22Rv1 (cell line): ENCODE measurements at regions not wholly inside any gene's neighbourhood (a gene's known extent, or its start where the extent isn't known, plus 50 kb on each side); places are given as distances from the start of the nearest gene placed in this dataset.

Experiments
- H3K27ac ChIP-seq: fragments of 450-650 bp; 2 replicates; pipeline ENCODE4 v1.5.1; 2017
- CTCF ChIP-seq: fragments of 450-650 bp; IDR thresholded peaks from 2 replicates; pipeline ENCODE4 v1.5.1; 2017; ENCODE audit warnings: mild to moderate bottlenecking
- ZFX ChIP-seq: fragments of 450-650 bp; IDR thresholded peaks from 2 replicates; pipeline ENCODE4 v1.6.1; 2017; ENCODE audit warnings: antibody characterized with exemption, borderline replicate concordance

GRCh38 chr14:56959869-56960268 is 149.6 kb upstream of the OTX2 start:
- TF ChIP-seq ZFX = no peak
- no peak for TF ChIP-seq CTCF
- H3K27ac ChIP-seq = no peak overlapping the region

GRCh38 chr14:56959121-56959520 is 148.8 kb upstream of the OTX2 start:
- no peak overlapping the region for H3K27ac ChIP-seq
- TF ChIP-seq ZFX (no peak), CTCF (no peak)

GRCh38 chr14:56956182-56956581 is 145.9 kb upstream of the OTX2 start:
- H3K27ac ChIP-seq = no peak overlapping the region
- TF ChIP-seq CTCF = no peak
- no peak for TF ChIP-seq ZFX

GRCh38 chr14:56955745-56956144 is 145.5 kb upstream of the OTX2 start:
- H3K27ac ChIP-seq = no peak overlapping the region
- no peak for TF ChIP-seq CTCF
- TF ChIP-seq ZFX = no peak

GRCh38 chr14:56953884-56954283 is 143.6 kb upstream of the OTX2 start:
- TF ChIP-seq ZFX (no peak), CTCF (no peak)
- no peak overlapping the region for H3K27ac ChIP-seq

GRCh38 chr14:56952766-56953473 is 142.6 kb upstream of the OTX2 start:
- TF ChIP-seq ZFX = no peak
- no peak for TF ChIP-seq CTCF
- no peak overlapping the region for H3K27ac ChIP-seq

- TF ChIP-seq ZFX (no peak), CTCF (no peak)
Observed at GRCh38 chr14:56949828-56950227, 139.5 kb upstream of the OTX2 start.

More at GRCh38 chr14:56949828-56950227, 139.5 kb upstream of the OTX2 start:
- H3K27ac ChIP-seq = no peak overlapping the region
